GM23338 (cell line): ENCODE measurements at regions not wholly inside any gene's neighbourhood (a gene's known extent, or its start where the extent isn't known, plus 50 kb on each side); places are given as distances from the start of the nearest gene placed in this dataset.

ENCODE experiments used
- ATAC-seq: fragments of 200-7000 bp; cut with Tn5 transposase; 3 replicates; pipeline ENCODE4 v1.9.1; 2020
- DNase-seq: peaks from one replicate; pipeline ENCODE4 v3.0.0-alpha.2; 2015; ENCODE audit warnings: low spot score
- H2AFZ ChIP-seq: fragments of 200-600 bp; sonication (generic); 2 replicates; pipeline ENCODE4 v1.8.0; 2016; ENCODE audit warnings: antibody characterized with exemption, mild to moderate bottlenecking, moderate library complexity
- H3F3A ChIP-seq: fragments of 200-600 bp; sonication (generic); replicated peaks from 2 replicates; pipeline ENCODE4 v1.8.0; 2017; ENCODE audit warnings: antibody characterized with exemption, mixed run types, low read depth
- H3K27ac ChIP-seq: fragments of 200-600 bp; sonication (generic); 2 replicates; pipeline ENCODE4 v1.6.1; 2016; ENCODE audit warnings: low read depth
- H3K27me3 ChIP-seq: fragments of 200-600 bp; sonication (generic); 2 replicates; pipeline ENCODE4 v1.8.0; 2016; ENCODE audit warnings: mild to moderate bottlenecking, mixed run types, moderate library complexity; ENCODE audit not compliant: insufficient read depth
- H3K36me3 ChIP-seq: fragments of 200-600 bp; sonication (generic); 2 replicates; pipeline ENCODE4 v1.8.0; 2016; ENCODE audit warnings: mild to moderate bottlenecking; ENCODE audit not compliant: insufficient read depth
- H3K4me1 ChIP-seq: fragments of 200-600 bp; sonication (generic); 2 replicates; pipeline ENCODE4 v1.8.0; 2016; ENCODE audit warnings: mild to moderate bottlenecking, moderate library complexity; ENCODE audit not compliant: insufficient read depth
- H3K4me2 ChIP-seq: fragments of 200-600 bp; sonication (generic); 2 replicates; pipeline ENCODE4 v1.7.1; 2017; ENCODE audit warnings: mixed run types
- H3K4me3 ChIP-seq: fragments of 200-600 bp; sonication (generic); 2 replicates; pipeline ENCODE4 v1.6.1; 2016; ENCODE audit warnings: mixed run types
- H3K79me2 ChIP-seq: fragments of 200-600 bp; sonication (generic); replicated peaks from 2 replicates; pipeline ENCODE4 v1.8.0; 2017; ENCODE audit warnings: mild to moderate bottlenecking; ENCODE audit not compliant: insufficient read depth
- H3K9me2 ChIP-seq: fragments of 200-600 bp; sonication (generic); 2 replicates; pipeline ENCODE4 v1.8.0; 2017; ENCODE audit not compliant: insufficient read depth
- H4K20me1 ChIP-seq: fragments of 200-600 bp; sonication (generic); replicated peaks from 2 replicates; pipeline ENCODE4 v1.8.0; 2017; ENCODE audit warnings: mild to moderate bottlenecking; ENCODE audit not compliant: insufficient read depth
- H3K27ac Mint-ChIP-seq: 2 replicates; pipeline ENCODE4 v1.8.0; 2020; ENCODE audit warnings: inconsistent platforms, mild to moderate bottlenecking, moderate library complexity, mixed read lengths
- H3K27me3 Mint-ChIP-seq: 3 replicates; pipeline ENCODE4 v1.8.0; 2022; ENCODE audit warnings: low read depth, mild to moderate bottlenecking, moderate library complexity, mixed read lengths, inconsistent platforms; ENCODE audit not compliant: insufficient read depth, poor library complexity
- H3K36me3 Mint-ChIP-seq: 3 replicates; pipeline ENCODE4 v1.8.0; 2021; ENCODE audit warnings: low read depth, mild to moderate bottlenecking, inconsistent platforms, moderate library complexity, mixed read lengths
- H3K4me1 Mint-ChIP-seq: 3 replicates; pipeline ENCODE4 v1.8.0; 2020; ENCODE audit warnings: mild to moderate bottlenecking, inconsistent platforms, mixed read lengths
- H3K4me3 Mint-ChIP-seq: 3 replicates; pipeline ENCODE4 v1.8.0; 2021; ENCODE audit warnings: moderate library complexity, mild to moderate bottlenecking, inconsistent platforms, mixed read lengths
- H3K9me3 Mint-ChIP-seq: 3 replicates; pipeline ENCODE4 v1.8.0; 2020; ENCODE audit warnings: moderate library complexity, mild to moderate bottlenecking, inconsistent platforms, mixed read lengths
- CREB1 ChIP-seq: fragments of 250-450 bp; sonication (Bioruptor Pico); IDR thresholded peaks from 2 replicates; pipeline ENCODE4 v1.5.0; 2020; ENCODE audit warnings: low read depth, mild to moderate bottlenecking, moderate library complexity
- EZH2 ChIP-seq: fragments of 200-600 bp; sonication (generic); IDR thresholded peaks from one replicate; pipeline ENCODE4 v1.8.0; 2017; ENCODE audit warnings: antibody characterized with exemption, mild to moderate bottlenecking, low read depth; ENCODE audit not compliant: unreplicated experiment
- EZH2phosphoT487 ChIP-seq: fragments of 200-600 bp; sonication (generic); IDR thresholded peaks from one replicate; pipeline ENCODE4 v1.8.1; 2018; ENCODE audit warnings: antibody characterized with exemption; ENCODE audit not compliant: unreplicated experiment
- JUNB ChIP-seq: IDR thresholded peaks from one replicate; pipeline ENCODE4 v1.6.1; 2016; ENCODE audit warnings: antibody characterized with exemption; ENCODE audit not compliant: unreplicated experiment
- NANOG ChIP-seq: IDR thresholded peaks from 2 replicates; pipeline ENCODE4 v1.6.1; 2016; ENCODE audit warnings: antibody characterized with exemption, borderline replicate concordance
- POLR2AphosphoS5 ChIP-seq: IDR thresholded peaks from 2 replicates; pipeline ENCODE4 v1.6.1; 2016; ENCODE audit warnings: antibody characterized with exemption, low read depth
- STAT1 ChIP-seq: IDR thresholded peaks from one replicate; pipeline ENCODE4 v1.6.1; 2016; ENCODE audit warnings: antibody characterized with exemption; ENCODE audit not compliant: unreplicated experiment
- ZNF114 ChIP-seq: fragments of 250-450 bp; sonication (Bioruptor Pico); IDR thresholded peaks from 2 replicates; pipeline ENCODE4 v1.5.0; 2020; ENCODE audit warnings: mild to moderate bottlenecking, moderate library complexity
- ZNF331 ChIP-seq: fragments of 250-450 bp; sonication (Bioruptor Pico); IDR thresholded peaks from 2 replicates; pipeline ENCODE4 v1.5.0; 2020; ENCODE audit warnings: low read depth, mild to moderate bottlenecking, moderate library complexity
- TF ChIP-seq, protein P1 (sequence below), 2 experiments: fragments of 200-600 bp in 1 of 2; sonication (generic) in 1 of 2; conservative IDR thresholded peaks; 2 replicates each; pipeline versions ENCODE4 v1.5.1 to v1.6.1; 2016 to 2017; ENCODE audit warnings: antibody characterized with exemption in 2 of 2, low read depth in 2 of 2, mild to moderate bottlenecking in 2 of 2, moderate library complexity in 1 of 2
- TF ChIP-seq, protein P2 (sequence below): fragments of 250-450 bp; sonication (Bioruptor Pico); IDR thresholded peaks from 2 replicates; pipeline ENCODE4 v1.5.0; 2020; ENCODE audit warnings: mild to moderate bottlenecking, moderate library complexity
- TF ChIP-seq, protein P3 (sequence below): IDR thresholded peaks from one replicate; pipeline ENCODE4 v1.6.1; 2018; ENCODE audit warnings: antibody characterized with exemption; ENCODE audit not compliant: unreplicated experiment
- TF ChIP-seq, protein P4 (sequence below): IDR thresholded peaks from 2 replicates; pipeline ENCODE4 v1.6.1; 2016; ENCODE audit warnings: antibody characterized with exemption

DNA sequence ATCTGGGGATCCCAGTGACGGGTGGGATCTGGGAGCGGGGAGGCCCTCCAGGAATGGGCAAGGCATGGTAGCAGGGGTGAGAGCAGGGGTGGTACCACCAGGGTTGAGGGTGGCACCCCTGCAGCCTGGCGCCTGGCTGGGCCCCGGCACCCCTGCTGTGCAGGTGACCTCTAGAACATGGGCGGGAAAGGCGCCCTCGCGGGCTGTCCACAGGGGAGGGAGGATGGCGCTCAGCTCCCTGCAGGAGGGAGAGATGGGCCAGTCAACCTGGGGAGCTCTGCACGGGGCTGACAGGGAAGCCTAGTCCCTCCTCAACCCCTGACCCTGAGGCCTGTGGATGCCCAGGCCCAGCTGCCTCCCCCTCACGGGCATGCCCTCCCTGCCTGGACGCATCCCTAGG lies 61.6 kb upstream of the SLCO4A1 start:
- Mint-ChIP-seq H3K9me3 (no peaks in the 10 kb centered on the region; the same call in 2 of the 3 replicates), H3K27me3 (peaks cover 23% of the 10 kb centered on the region), H3K4me1 (peaks cover 30% of the 10 kb centered on the region), H3K4me3 (no peak overlapping the region), H3K27ac (no peak overlapping the region), H3K36me3 (no peaks in the 10 kb centered on the region; the same call in 2 of the 3 replicates)
- no peak overlapping the region for H3K4me3 ChIP-seq
- H3K4me1 ChIP-seq = peaks cover 9% of the 10 kb centered on the region; the same call in 1 of the 2 replicates
- no peaks in the 10 kb centered on the region for H3K36me3 ChIP-seq
- no peaks in the 10 kb centered on the region for H3K9me2 ChIP-seq
- TF ChIP-seq, protein P1, sequence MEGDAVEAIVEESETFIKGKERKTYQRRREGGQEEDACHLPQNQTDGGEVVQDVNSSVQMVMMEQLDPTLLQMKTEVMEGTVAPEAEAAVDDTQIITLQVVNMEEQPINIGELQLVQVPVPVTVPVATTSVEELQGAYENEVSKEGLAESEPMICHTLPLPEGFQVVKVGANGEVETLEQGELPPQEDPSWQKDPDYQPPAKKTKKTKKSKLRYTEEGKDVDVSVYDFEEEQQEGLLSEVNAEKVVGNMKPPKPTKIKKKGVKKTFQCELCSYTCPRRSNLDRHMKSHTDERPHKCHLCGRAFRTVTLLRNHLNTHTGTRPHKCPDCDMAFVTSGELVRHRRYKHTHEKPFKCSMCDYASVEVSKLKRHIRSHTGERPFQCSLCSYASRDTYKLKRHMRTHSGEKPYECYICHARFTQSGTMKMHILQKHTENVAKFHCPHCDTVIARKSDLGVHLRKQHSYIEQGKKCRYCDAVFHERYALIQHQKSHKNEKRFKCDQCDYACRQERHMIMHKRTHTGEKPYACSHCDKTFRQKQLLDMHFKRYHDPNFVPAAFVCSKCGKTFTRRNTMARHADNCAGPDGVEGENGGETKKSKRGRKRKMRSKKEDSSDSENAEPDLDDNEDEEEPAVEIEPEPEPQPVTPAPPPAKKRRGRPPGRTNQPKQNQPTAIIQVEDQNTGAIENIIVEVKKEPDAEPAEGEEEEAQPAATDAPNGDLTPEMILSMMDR (conservative IDR thresholded peaks at IDR 0.05; ENCODE audit: low read depth in 2 of 2) = no peak
- no peak for TF ChIP-seq POLR2AphosphoS5
- TF ChIP-seq EZH2 = no peak
- no peak for TF ChIP-seq CREB1 (CRISPR knock-in tag)
- no peak for TF ChIP-seq NANOG
- no peak for TF ChIP-seq ZNF331 (CRISPR knock-in tag)
- TF ChIP-seq JUNB = no peak
- TF ChIP-seq, protein P2, sequence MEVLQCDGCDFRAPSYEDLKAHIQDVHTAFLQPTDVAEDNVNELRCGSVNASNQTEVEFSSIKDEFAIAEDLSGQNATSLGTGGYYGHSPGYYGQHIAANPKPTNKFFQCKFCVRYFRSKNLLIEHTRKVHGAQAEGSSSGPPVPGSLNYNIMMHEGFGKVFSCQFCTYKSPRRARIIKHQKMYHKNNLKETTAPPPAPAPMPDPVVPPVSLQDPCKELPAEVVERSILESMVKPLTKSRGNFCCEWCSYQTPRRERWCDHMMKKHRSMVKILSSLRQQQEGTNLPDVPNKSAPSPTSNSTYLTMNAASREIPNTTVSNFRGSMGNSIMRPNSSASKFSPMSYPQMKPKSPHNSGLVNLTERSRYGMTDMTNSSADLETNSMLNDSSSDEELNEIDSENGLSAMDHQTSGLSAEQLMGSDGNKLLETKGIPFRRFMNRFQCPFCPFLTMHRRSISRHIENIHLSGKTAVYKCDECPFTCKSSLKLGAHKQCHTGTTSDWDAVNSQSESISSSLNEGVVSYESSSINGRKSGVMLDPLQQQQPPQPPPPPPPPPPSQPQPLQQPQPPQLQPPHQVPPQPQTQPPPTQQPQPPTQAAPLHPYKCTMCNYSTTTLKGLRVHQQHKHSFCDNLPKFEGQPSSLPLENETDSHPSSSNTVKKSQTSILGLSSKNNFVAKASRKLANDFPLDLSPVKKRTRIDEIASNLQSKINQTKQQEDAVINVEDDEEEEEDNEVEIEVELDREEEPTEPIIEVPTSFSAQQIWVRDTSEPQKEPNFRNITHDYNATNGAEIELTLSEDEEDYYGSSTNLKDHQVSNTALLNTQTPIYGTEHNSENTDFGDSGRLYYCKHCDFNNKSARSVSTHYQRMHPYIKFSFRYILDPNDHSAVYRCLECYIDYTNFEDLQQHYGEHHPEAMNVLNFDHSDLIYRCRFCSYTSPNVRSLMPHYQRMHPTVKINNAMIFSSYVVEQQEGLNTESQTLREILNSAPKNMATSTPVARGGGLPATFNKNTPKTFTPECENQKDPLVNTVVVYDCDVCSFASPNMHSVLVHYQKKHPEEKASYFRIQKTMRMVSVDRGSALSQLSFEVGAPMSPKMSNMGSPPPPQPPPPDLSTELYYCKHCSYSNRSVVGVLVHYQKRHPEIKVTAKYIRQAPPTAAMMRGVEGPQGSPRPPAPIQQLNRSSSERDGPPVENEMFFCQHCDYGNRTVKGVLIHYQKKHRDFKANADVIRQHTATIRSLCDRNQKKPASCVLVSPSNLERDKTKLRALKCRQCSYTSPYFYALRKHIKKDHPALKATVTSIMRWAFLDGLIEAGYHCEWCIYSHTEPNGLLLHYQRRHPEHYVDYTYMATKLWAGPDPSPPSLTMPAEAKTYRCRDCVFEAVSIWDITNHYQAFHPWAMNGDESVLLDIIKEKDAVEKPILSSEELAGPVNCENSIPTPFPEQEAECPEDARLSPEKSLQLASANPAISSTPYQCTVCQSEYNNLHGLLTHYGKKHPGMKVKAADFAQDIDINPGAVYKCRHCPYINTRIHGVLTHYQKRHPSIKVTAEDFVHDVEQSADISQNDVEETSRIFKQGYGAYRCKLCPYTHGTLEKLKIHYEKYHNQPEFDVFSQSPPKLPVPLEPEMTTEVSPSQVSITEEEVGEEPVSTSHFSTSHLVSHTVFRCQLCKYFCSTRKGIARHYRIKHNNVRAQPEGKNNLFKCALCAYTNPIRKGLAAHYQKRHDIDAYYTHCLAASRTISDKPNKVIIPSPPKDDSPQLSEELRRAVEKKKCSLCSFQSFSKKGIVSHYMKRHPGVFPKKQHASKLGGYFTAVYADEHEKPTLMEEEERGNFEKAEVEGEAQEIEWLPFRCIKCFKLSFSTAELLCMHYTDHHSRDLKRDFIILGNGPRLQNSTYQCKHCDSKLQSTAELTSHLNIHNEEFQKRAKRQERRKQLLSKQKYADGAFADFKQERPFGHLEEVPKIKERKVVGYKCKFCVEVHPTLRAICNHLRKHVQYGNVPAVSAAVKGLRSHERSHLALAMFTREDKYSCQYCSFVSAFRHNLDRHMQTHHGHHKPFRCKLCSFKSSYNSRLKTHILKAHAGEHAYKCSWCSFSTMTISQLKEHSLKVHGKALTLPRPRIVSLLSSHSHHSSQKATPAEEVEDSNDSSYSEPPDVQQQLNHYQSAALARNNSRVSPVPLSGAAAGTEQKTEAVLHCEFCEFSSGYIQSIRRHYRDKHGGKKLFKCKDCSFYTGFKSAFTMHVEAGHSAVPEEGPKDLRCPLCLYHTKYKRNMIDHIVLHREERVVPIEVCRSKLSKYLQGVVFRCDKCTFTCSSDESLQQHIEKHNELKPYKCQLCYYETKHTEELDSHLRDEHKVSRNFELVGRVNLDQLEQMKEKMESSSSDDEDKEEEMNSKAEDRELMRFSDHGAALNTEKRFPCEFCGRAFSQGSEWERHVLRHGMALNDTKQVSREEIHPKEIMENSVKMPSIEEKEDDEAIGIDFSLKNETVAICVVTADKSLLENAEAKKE = no peak
- TF ChIP-seq, protein P3, sequence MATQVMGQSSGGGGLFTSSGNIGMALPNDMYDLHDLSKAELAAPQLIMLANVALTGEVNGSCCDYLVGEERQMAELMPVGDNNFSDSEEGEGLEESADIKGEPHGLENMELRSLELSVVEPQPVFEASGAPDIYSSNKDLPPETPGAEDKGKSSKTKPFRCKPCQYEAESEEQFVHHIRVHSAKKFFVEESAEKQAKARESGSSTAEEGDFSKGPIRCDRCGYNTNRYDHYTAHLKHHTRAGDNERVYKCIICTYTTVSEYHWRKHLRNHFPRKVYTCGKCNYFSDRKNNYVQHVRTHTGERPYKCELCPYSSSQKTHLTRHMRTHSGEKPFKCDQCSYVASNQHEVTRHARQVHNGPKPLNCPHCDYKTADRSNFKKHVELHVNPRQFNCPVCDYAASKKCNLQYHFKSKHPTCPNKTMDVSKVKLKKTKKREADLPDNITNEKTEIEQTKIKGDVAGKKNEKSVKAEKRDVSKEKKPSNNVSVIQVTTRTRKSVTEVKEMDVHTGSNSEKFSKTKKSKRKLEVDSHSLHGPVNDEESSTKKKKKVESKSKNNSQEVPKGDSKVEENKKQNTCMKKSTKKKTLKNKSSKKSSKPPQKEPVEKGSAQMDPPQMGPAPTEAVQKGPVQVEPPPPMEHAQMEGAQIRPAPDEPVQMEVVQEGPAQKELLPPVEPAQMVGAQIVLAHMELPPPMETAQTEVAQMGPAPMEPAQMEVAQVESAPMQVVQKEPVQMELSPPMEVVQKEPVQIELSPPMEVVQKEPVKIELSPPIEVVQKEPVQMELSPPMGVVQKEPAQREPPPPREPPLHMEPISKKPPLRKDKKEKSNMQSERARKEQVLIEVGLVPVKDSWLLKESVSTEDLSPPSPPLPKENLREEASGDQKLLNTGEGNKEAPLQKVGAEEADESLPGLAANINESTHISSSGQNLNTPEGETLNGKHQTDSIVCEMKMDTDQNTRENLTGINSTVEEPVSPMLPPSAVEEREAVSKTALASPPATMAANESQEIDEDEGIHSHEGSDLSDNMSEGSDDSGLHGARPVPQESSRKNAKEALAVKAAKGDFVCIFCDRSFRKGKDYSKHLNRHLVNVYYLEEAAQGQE = no peak
- no peak for TF ChIP-seq ZNF114
- no peak for TF ChIP-seq STAT1
- no peak for TF ChIP-seq EZH2phosphoT487
- TF ChIP-seq, protein P4, sequence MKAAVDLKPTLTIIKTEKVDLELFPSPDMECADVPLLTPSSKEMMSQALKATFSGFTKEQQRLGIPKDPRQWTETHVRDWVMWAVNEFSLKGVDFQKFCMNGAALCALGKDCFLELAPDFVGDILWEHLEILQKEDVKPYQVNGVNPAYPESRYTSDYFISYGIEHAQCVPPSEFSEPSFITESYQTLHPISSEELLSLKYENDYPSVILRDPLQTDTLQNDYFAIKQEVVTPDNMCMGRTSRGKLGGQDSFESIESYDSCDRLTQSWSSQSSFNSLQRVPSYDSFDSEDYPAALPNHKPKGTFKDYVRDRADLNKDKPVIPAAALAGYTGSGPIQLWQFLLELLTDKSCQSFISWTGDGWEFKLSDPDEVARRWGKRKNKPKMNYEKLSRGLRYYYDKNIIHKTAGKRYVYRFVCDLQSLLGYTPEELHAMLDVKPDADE = no peak
- no peaks in the 10 kb centered on the region for H3K27me3 ChIP-seq
- no peaks in the 10 kb centered on the region for H3F3A ChIP-seq
- no peaks in the 10 kb centered on the region for H3K79me2 ChIP-seq
- H3K27ac ChIP-seq = no peak overlapping the region
- H4K20me1 ChIP-seq = no peaks in the 10 kb centered on the region
- no peak overlapping the region for H2AFZ ChIP-seq
- H3K4me2 ChIP-seq = no peak overlapping the region
- ATAC-seq = no peak
- no peak for DNase-seq
